Ishikawa (cell line): ENCODE measurements at regions not wholly inside any gene's neighbourhood (a gene's known extent, or its start where the extent isn't known, plus 50 kb on each side); places are given as distances from the start of the nearest gene placed in this dataset.

Experiments
- RAD21 ChIP-seq: IDR thresholded peaks from 2 replicates; pipeline ENCODE4 v1.6.1; 2012; ENCODE audit warnings: low read depth
- TAF1 ChIP-seq: IDR thresholded peaks from 2 replicates; pipeline ENCODE4 v1.6.1; 2012; ENCODE audit warnings: low read depth, mild to moderate bottlenecking

GRCh38 chr12:5254703-5255102 lies 177.2 kb upstream of the NTF3 start:
- TF ChIP-seq TAF1 (no peak), RAD21 (no peak)
